ENCODE measurements at regions not wholly inside any gene's neighbourhood (a gene's known extent, or its start where the extent isn't known, plus 50 kb on each side); places are given as distances from the start of the nearest gene placed in this dataset.

DNA sequence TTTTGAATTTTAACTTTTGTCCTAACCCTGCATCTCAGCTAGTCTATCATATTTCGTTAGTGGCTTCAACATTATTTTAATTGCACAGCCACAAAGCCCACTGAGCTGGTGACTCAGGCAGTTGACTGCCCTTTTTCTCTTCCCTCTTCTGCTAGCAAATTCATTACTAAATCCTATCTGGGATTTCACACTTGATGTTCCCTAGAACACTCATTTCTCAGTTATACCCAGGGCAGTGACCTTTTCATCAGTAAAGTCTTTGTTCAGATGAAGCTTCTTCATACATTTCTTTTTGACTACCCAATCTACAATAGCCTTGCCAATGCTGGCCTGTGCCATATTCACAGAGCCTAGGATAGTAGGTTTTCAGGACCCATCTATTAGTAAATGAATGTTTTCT lies 107.0 kb downstream of the ATXN7L3B start:
- DNase-seq (ENCODE audit: low spot score), result no peak
- Mint-ChIP-seq H3K9me3 (ENCODE audit: unreplicated experiment) (no peaks in the 10 kb centered on the region), H3K4me1 (ENCODE audit: unreplicated experiment) (no peaks in the 10 kb centered on the region), H3K4me3 (ENCODE audit: unreplicated experiment) (no peak overlapping the region), H3K27me3 (ENCODE audit: unreplicated experiment) (no peaks in the 10 kb centered on the region), H3K36me3 (ENCODE audit: low read depth, unreplicated experiment) (no peaks in the 10 kb centered on the region), H3K27ac (ENCODE audit: unreplicated experiment) (no peak overlapping the region)
- TF ChIP-seq, protein P1, sequence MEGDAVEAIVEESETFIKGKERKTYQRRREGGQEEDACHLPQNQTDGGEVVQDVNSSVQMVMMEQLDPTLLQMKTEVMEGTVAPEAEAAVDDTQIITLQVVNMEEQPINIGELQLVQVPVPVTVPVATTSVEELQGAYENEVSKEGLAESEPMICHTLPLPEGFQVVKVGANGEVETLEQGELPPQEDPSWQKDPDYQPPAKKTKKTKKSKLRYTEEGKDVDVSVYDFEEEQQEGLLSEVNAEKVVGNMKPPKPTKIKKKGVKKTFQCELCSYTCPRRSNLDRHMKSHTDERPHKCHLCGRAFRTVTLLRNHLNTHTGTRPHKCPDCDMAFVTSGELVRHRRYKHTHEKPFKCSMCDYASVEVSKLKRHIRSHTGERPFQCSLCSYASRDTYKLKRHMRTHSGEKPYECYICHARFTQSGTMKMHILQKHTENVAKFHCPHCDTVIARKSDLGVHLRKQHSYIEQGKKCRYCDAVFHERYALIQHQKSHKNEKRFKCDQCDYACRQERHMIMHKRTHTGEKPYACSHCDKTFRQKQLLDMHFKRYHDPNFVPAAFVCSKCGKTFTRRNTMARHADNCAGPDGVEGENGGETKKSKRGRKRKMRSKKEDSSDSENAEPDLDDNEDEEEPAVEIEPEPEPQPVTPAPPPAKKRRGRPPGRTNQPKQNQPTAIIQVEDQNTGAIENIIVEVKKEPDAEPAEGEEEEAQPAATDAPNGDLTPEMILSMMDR (IDR thresholded peaks at IDR 0.05; ENCODE audit: unreplicated experiment), result no peak

DNA sequence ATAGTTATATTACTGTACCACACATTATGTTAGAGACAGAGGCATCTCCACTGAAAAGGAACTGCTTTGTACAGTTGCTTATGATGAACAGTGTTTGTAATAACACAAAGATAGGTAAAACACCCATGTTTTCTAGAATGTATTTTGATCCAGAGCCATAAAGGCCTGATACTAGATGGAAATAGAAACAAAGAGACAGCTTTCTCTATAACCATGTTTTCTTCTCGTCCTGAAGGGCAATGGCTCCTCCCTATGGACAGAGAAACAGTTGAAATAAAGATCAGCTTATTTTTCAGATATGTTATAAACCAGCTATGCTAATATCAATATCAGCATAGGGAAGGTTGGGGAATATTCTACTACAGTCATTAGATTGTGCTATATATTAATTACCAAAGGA lies 109.2 kb downstream of the ATXN7L3B start:
- H3K4me3 Mint-ChIP-seq (ENCODE audit: unreplicated experiment), result no peak overlapping the region
- no peaks in the 10 kb centered on the region for H3K36me3 Mint-ChIP-seq (ENCODE audit: low read depth, unreplicated experiment)
- H3K9me3 Mint-ChIP-seq (ENCODE audit: unreplicated experiment), result no peaks in the 10 kb centered on the region
- no peaks in the 10 kb centered on the region for H3K4me1 Mint-ChIP-seq (ENCODE audit: unreplicated experiment)
- H3K27me3 Mint-ChIP-seq (ENCODE audit: unreplicated experiment), result no peaks in the 10 kb centered on the region
- TF ChIP-seq, protein P1 (IDR thresholded peaks at IDR 0.05; ENCODE audit: unreplicated experiment), result no peak
- no peak for DNase-seq (ENCODE audit: low spot score)
- no peak overlapping the region for H3K27ac Mint-ChIP-seq (ENCODE audit: unreplicated experiment)

- Mint-ChIP-seq H3K4me3 (ENCODE audit: unreplicated experiment) (no peak overlapping the region), H3K9me3 (ENCODE audit: unreplicated experiment) (no peaks in the 10 kb centered on the region), H3K36me3 (ENCODE audit: low read depth, unreplicated experiment) (no peaks in the 10 kb centered on the region), H3K27ac (ENCODE audit: unreplicated experiment) (no peak overlapping the region), H3K27me3 (ENCODE audit: unreplicated experiment) (no peaks in the 10 kb centered on the region), H3K4me1 (ENCODE audit: unreplicated experiment) (no peaks in the 10 kb centered on the region)
- no peak for DNase-seq (ENCODE audit: low spot score)
- TF ChIP-seq, protein P1 (IDR thresholded peaks at IDR 0.05; ENCODE audit: unreplicated experiment), result no peak
These were observed 109.6 kb downstream of the ATXN7L3B start for GRCh38 chr12:74647256-74647655.

- Mint-ChIP-seq H3K27ac (ENCODE audit: unreplicated experiment) (no peak overlapping the region), H3K4me1 (ENCODE audit: unreplicated experiment) (no peaks in the 10 kb centered on the region), H3K36me3 (ENCODE audit: low read depth, unreplicated experiment) (no peaks in the 10 kb centered on the region), H3K4me3 (ENCODE audit: unreplicated experiment) (no peak overlapping the region), H3K9me3 (ENCODE audit: unreplicated experiment) (no peaks in the 10 kb centered on the region), H3K27me3 (ENCODE audit: unreplicated experiment) (no peaks in the 10 kb centered on the region)
- DNase-seq (ENCODE audit: low spot score), result no peak
- TF ChIP-seq, protein P1 (IDR thresholded peaks at IDR 0.05; ENCODE audit: unreplicated experiment), result no peak
These were observed 118.6 kb downstream of the ATXN7L3B start for GRCh38 chr12:74656251-74656650.

DNA sequence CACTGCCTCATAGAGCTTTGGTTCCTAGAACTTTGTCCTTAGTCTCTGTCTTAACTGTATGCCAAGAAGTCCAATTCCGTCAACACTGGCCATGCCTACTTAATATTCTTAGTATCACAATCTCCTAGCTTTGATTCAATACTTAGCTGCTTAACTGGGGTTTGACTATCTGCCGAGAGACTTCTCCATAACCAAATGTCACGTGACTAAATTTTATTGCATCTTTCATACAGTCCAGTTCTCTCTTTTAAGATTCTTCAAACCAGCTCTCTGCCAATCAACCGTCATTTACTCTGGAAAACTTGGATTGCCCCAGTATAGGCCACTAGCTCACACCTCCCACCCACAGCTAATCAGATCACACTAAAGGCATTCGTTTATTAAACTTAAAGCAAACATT lies 122.8 kb downstream of the ATXN7L3B start:
- Mint-ChIP-seq H3K4me1 (ENCODE audit: unreplicated experiment) (no peaks in the 10 kb centered on the region), H3K9me3 (ENCODE audit: unreplicated experiment) (no peaks in the 10 kb centered on the region), H3K36me3 (ENCODE audit: low read depth, unreplicated experiment) (no peaks in the 10 kb centered on the region), H3K27me3 (ENCODE audit: unreplicated experiment) (no peaks in the 10 kb centered on the region), H3K4me3 (ENCODE audit: unreplicated experiment) (no peak overlapping the region), H3K27ac (ENCODE audit: unreplicated experiment) (no peak overlapping the region)
- no peak for DNase-seq (ENCODE audit: low spot score)
- TF ChIP-seq, protein P1 (IDR thresholded peaks at IDR 0.05; ENCODE audit: unreplicated experiment), result no peak
